A673 (cell line): ENCODE measurements at regions not wholly inside any gene's neighbourhood (a gene's known extent, or its start where the extent isn't known, plus 50 kb on each side); places are given as distances from the start of the nearest gene placed in this dataset.
"Not testable (repeated sequence)": the region's sequence is repeated elsewhere in the genome, so short reads cannot be mapped to it uniquely, and the experiment has no call there.

Experiments used
- EZH2 ChIP-seq: fragments of 200-600 bp; sonication (generic); IDR thresholded peaks from 2 replicates; pipeline ENCODE4 v1.6.1; 2017; ENCODE audit warnings: borderline replicate concordance, low read depth, mild to moderate bottlenecking, mixed read lengths, antibody characterized with exemption, low read length; ENCODE audit not compliant: poor library complexity, severe bottlenecking
- TF ChIP-seq, protein P1 (sequence below): fragments of 300-800, 200-600 bp; sonication (generic); conservative IDR thresholded peaks from 2 replicates; pipeline ENCODE4 v1.5.1; 2017; ENCODE audit warnings: low read depth, mild to moderate bottlenecking, antibody characterized with exemption, low read length, moderate library complexity, mixed read lengths

DNA sequence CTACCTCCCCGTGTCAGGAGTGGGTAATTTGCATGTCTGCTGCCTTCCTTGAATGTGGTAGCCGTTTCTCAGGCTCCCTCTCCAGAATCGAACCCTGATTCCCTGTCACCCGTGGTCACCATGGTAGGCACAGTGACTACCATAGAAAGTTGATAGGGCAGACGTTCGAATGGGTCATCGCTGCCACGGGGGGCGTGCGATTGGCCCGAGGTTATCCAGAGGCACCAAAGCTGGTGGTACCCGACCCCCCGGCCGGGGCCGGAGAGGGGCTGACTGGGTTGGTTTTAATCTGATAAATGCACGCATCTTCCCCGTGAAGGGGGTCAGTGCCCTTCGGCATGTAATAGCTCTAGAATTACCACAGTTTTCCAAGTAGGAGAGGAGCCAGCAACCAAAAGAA, 770.0 kb upstream of the DEFB115 start:
- TF ChIP-seq, protein P1, sequence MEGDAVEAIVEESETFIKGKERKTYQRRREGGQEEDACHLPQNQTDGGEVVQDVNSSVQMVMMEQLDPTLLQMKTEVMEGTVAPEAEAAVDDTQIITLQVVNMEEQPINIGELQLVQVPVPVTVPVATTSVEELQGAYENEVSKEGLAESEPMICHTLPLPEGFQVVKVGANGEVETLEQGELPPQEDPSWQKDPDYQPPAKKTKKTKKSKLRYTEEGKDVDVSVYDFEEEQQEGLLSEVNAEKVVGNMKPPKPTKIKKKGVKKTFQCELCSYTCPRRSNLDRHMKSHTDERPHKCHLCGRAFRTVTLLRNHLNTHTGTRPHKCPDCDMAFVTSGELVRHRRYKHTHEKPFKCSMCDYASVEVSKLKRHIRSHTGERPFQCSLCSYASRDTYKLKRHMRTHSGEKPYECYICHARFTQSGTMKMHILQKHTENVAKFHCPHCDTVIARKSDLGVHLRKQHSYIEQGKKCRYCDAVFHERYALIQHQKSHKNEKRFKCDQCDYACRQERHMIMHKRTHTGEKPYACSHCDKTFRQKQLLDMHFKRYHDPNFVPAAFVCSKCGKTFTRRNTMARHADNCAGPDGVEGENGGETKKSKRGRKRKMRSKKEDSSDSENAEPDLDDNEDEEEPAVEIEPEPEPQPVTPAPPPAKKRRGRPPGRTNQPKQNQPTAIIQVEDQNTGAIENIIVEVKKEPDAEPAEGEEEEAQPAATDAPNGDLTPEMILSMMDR = not testable (repeated sequence)
- not testable (repeated sequence) for TF ChIP-seq EZH2
